ENCODE measurements at regions not wholly inside any gene's neighbourhood (a gene's known extent, or its start where the extent isn't known, plus 50 kb on each side); places are given as distances from the start of the nearest gene placed in this dataset.

DNA sequence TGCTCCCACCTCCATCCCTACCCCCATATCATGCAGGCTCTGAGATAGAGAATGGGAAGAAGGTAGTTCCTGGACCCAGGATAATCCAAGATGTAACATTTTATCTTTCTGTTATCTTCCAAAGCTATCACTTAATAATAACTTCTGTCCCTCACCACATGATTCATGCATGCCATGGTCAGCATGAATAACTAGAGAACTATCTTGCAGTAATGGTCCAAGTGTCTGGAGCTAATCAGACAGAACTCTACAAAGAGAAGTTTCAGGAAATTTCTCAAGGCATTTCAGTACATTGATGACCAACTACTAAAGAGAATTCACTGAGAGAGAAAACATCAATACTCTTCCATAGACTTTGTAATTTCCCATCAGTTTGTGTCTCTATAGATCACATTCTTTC is 1469.7 kb upstream of the PIK3C3 start:
- DNase-seq: no peak

- peak; percentile 20 for DNase-seq
These were observed 1481.6 kb upstream of the PIK3C3 start for GRCh38 chr18:40473221-40474029.

- no peak for DNase-seq
These were observed 1484.3 kb upstream of the PIK3C3 start for GRCh38 chr18:40470723-40471122.

DNA sequence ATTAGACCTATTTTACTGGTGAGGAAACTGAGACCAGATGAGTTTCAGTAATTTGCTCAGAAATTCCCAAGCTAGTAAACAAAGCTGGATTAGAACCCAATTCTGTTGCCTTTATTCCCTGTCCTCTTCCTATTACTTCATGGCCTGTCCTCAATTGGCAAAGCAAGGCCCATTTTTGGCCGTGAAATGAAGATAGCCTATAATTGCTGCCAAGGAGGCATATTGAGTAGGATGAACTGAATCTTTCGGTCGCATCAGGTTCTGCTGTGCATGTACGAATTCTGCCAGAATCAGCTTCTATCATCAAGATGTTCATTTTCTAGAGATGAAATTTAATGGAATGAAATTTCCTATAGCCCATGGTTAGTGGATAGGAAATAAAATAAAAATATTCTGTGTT is 1485.2 kb upstream of the PIK3C3 start:
- DNase-seq: no peak

GRCh38 chr18:40469316-40469715 is 1485.7 kb upstream of the PIK3C3 start:
- no peak for DNase-seq

DNA sequence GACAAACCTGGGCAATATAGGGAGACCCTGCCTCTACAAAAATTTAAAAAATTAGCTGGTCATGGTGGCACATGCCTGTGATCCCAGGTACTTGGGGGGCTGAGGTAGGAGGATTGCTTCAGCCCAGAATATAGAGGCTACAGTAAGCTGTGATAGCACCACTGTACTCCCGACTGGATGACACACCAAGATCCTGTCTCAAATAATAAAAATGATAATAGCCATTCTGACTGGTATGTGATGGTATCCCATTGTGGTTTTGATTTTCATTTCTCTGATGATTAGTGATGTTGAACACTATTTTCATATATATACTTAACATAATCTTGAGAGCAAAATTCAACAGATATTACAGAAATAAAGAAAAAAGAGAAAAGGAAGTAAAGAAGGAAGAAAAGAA is 1491.0 kb upstream of the PIK3C3 start:
- DNase-seq: no peak

- no peak for DNase-seq
These were observed 1501.1 kb upstream of the PIK3C3 start for GRCh38 chr18:40453903-40454302.

GRCh38 chr18:40452599-40452998 is 1502.4 kb upstream of the PIK3C3 start:
- DNase-seq: no peak

DNA sequence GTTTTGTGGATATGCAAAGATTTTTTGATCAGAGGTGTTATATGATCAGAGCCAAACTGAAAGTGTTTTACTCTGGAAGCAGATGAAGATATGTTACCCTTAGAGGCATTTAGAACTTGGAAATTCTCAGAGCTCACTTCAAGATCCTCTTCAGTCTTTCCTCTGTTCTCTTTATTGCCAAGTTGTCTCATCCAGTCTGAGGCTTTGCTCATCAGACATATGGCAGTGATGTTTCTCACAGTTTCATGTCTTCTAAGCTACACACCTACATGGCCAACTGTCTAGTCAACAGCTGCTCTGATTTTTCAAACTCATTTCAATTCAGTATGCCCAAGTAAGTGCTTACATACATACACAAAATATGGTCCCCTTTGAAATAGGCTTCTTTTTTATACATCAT is 1504.3 kb upstream of the PIK3C3 start:
- DNase-seq: no peak

DNA sequence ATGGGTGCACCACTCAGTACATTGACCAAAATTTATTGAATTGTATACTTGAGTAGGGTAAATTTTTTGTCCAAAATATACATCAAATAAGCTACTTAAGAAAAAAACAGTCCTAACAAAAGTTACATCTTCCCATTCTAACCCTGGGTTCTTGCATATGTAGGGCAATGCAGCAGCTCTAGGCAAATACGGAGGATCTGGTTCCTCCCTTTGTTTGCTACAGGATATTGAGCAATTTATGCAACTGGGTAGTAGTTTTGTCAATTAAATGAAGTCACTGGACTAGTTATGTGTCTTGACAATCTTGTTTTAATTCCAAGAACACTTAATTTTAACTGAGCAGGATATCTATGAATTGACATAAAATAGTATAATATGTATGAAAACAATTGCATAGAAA is 1507.2 kb upstream of the PIK3C3 start:
- no peak for DNase-seq

DNA sequence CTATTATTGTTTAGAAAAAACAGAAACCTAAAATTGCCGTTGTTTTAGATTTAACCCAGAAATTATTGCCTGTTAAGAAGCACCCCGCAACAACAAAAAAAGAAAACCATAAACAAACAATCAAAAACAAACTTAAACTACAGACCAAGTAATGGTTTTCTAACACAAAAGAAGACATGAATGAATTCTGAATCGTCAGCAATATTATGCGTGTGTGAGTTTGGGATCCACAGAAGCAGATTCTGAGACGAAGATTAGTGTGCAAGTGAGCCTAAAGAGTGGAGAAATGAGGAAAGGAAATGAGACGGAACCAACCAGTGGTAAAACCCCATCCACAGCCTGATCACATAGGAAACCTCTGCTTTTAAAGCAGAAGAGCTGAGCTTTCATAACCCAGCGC is 1514.9 kb upstream of the PIK3C3 start:
- no peak for DNase-seq

DNA sequence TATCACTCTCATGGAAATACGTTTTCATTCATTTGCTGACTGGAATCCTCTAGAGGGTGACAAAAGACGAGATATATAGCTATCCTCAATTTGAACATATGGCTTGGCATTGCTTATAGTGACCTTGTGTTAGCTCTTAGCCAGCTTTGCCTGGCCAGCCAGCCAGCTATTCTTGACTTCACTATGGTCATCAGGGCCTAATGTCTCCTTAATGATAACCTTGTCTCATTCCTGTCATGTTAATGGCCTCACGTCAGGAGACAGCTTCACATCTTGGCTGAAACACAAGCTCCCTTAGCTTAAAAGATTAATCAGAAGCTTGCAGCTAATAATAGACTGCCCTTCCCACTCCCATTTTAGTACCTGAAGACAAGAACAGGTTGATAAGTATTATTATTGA is 1517.5 kb upstream of the PIK3C3 start:
- DNase-seq: no peak

- no peak for DNase-seq
These were observed 1523.7 kb upstream of the PIK3C3 start for GRCh38 chr18:40431071-40431985.

GRCh38 chr18:40423291-40423690 is 1531.7 kb upstream of the PIK3C3 start:
- no peak for DNase-seq

DNA sequence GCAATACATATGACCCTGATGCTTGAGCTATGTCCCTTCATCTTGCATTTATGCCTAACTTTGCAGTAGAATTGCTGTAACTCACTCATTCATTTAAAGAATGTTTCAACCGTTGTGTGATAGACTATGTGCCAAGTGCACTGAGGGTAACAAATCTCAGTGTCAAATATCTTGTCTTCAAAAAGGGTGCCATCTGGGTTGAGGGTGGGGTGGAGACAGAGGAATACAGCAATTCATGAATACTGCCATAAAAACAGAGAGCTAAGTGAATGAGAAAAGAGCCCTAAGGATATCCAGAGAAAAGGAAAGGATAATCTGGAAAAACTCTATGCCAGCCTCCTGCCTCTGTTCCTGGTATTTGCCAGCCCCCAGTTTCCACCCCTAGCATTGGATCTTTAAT is 1534.4 kb upstream of the PIK3C3 start:
- no peak for DNase-seq

DNA sequence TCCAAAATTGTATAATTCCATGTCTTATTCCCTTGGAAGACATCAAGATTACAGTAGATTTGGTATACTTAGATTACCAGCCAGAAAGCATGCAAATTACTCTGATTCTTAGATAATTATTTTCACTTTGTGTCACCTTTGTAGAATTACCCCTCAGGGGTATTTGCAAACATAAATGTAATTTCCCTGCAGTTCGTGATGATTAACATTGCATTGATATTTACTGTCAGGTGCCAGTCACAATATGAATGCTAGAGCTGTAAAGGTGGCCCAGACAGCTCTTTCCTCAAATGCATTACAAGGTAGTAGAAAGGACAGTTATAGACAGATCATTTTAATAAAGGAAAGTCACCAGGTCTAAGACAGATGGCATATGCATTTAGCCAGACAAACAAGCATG is 1537.5 kb upstream of the PIK3C3 start:
- no peak for DNase-seq

DNA sequence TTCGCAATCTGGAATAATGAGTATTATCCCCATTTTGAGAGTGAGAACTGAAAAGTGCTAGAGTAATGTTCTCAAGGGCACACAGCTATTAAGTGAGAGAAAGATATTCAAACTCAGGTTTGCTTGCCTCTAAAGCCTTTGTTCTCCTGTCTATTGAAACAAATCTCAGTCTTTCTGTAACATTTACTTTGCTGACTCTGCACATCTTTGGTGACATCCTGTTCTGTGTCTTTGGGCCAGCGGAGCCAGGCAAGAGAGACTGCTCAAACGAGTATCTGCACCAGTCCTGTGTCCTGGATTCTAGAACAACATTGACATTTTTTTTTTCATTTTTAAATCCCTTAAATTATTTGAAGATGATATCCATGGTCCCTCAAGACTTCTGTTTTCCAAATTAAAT is 1539.2 kb upstream of the PIK3C3 start:
- no peak for DNase-seq

- DNase-seq: no peak
These were observed 1539.8 kb upstream of the PIK3C3 start for GRCh38 chr18:40415176-40415791.

DNA sequence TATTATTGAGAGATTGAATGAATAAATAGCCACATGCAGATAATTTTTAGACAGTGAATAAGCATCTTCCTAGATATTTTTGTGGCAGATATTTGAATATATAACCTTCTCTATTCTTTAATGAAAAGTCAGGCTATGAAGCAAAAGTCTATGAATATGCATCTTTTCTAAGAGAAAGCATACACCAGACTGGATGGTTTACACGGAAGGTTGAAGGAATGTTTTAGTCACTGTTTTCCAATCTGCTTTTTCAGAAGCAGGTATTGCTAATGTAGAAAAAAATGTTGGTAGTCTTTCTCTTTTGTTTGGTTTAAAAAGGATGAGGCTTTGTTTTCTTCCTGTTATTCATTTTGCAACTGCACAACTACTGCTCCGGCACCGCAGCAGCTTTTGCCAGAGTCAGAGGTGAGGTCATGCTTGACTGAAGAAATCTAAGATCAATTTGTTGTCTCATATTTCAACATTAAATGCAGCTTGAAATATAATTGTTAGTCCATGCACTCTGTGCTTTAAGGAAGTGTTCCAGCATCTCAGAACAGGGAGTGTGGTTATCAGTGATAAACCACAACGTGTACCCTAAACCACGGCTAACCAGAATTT is 1540.8 kb upstream of the PIK3C3 start:
- DNase-seq: peak; percentile 49

DNA sequence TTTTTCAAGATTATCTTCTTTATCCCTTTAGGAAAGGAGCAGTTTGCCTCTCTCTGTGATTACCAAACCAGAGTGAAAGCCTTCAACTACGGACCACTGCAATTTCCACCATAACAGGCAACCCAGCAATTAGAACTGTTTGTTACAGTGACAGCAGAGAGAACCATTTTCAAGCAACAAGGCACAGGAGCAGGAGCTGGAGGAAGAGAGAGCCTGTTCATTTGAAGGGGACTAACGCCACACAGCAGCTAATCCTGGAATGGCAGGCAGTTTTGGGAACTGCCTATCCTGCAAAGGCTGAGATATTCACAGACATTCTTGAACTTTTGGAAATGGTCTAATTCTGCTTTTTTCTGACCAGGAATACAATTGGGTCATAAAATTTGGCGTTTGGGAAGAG is 1541.9 kb upstream of the PIK3C3 start:
- DNase-seq: peak; percentile 36

- no peak for DNase-seq
These were observed 1542.6 kb upstream of the PIK3C3 start for GRCh38 chr18:40412410-40412809.

- DNase-seq: no peak
These were observed 1547.1 kb upstream of the PIK3C3 start for GRCh38 chr18:40407909-40408308.

- DNase-seq: no peak
These were observed 1550.8 kb upstream of the PIK3C3 start for GRCh38 chr18:40404284-40404683.
